ENCODE measurements at regions not wholly inside any gene's neighbourhood (a gene's known extent, or its start where the extent isn't known, plus 50 kb on each side); places are given as distances from the start of the nearest gene placed in this dataset.

DNA sequence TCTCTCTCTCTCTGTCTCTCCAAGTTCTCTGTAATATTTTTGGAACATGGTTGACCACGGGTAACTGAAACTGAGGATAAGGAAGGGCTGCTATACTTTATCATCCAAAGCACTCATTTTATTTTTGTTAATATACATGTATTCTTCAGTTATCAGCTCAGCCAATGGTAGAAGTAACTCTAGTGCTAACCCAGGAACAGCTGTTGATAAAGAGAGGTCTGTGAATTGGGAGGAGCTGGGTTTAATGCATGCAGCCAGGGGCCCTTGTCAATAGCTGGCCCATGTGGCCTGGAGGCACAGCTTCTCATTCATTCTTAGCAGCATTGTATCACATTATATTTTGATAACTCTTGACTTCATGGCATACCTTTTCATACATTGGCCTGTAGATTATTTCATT lies 401.6 kb downstream of the EPHA4 start:
- Histone ChIP-seq H3K27ac (no peak overlapping the region), H3K9me3 (no peaks in the 10 kb centered on the region), H3K36me3 (no peaks in the 10 kb centered on the region), H3K4me3 (no peak overlapping the region), H3K4me1 (peaks cover 0 to 8% (median 0%) of the 10 kb centered on the region in 4 donors), H3K27me3 (no peaks in the 10 kb centered on the region)
- DNase-seq (ENCODE audit: low spot score in 2 of 2) = no peak
- WGBS, 2 donors = 85 to 92% methylated on average over 1 of the region's 1 CpG
- TF ChIP-seq, protein P1, sequence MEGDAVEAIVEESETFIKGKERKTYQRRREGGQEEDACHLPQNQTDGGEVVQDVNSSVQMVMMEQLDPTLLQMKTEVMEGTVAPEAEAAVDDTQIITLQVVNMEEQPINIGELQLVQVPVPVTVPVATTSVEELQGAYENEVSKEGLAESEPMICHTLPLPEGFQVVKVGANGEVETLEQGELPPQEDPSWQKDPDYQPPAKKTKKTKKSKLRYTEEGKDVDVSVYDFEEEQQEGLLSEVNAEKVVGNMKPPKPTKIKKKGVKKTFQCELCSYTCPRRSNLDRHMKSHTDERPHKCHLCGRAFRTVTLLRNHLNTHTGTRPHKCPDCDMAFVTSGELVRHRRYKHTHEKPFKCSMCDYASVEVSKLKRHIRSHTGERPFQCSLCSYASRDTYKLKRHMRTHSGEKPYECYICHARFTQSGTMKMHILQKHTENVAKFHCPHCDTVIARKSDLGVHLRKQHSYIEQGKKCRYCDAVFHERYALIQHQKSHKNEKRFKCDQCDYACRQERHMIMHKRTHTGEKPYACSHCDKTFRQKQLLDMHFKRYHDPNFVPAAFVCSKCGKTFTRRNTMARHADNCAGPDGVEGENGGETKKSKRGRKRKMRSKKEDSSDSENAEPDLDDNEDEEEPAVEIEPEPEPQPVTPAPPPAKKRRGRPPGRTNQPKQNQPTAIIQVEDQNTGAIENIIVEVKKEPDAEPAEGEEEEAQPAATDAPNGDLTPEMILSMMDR (IDR thresholded peaks at IDR 0.05) = no peak
- TF ChIP-seq POLR2A (IDR thresholded peaks at IDR 0.05) = no peak
- no peak for TF ChIP-seq EP300 (IDR thresholded peaks at IDR 0.05)

DNA sequence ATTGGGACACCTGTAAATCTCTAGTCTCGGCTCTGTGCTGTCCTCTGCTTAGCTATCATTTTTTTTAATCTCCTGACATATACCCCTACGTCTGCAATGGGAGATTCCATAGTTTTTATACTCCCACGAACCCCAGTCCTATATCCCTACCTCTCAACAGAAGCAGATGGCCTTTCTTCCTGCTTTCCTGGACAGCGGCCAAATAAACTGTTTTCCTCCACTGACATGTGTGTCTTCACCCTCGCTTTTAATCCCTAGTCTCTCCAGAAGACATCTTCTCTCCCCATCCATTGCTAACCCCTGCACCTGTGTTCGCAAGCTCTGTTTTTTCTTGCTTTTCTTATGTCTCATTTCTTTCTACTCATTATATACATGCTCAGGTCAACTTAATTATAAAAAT lies 395.4 kb downstream of the EPHA4 start:
- DNase-seq (ENCODE audit: low spot score in 2 of 2) = no peak
- TF ChIP-seq, protein P1 (IDR thresholded peaks at IDR 0.05) = no peak
- TF ChIP-seq EP300 (IDR thresholded peaks at IDR 0.05) = no peak
- no peak for TF ChIP-seq POLR2A (IDR thresholded peaks at IDR 0.05)
- 67 to 70% methylated on average over 6 of the region's 6 CpGs for WGBS, 2 donors
- H3K4me3 ChIP-seq = no peak overlapping the region
- H3K27me3 ChIP-seq = no peaks in the 10 kb centered on the region
- no peaks in the 10 kb centered on the region for H3K4me1 ChIP-seq
- H3K27ac ChIP-seq = no peak overlapping the region
- no peaks in the 10 kb centered on the region for H3K36me3 ChIP-seq
- peaks cover 0 to 4% (median 0%) of the 10 kb centered on the region in 4 donors for H3K9me3 ChIP-seq

DNA sequence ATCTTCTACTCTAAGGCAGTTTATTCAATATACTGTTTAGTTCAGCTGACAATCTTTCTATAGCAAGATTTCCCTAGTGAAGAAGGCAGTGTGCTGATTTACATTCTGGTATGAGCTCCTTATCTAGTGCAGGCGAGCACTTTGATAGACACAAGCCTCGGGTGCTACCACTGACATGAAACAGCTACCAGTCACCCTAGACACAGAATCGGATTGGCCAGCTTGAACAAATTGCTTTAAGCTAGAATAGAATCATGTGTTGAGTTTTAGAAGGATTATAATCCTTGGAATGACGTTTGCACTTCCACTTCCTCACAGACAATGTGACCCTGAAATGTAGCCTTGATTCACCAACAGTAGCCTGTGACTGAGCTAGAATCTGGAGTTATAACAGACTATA lies 394.0 kb downstream of the EPHA4 start:
- H3K27me3 ChIP-seq = no peaks in the 10 kb centered on the region
- no peak for TF ChIP-seq EP300 (IDR thresholded peaks at IDR 0.05)
- 61 to 75% methylated on average over 4 of the region's 4 CpGs for WGBS, 2 donors

DNA sequence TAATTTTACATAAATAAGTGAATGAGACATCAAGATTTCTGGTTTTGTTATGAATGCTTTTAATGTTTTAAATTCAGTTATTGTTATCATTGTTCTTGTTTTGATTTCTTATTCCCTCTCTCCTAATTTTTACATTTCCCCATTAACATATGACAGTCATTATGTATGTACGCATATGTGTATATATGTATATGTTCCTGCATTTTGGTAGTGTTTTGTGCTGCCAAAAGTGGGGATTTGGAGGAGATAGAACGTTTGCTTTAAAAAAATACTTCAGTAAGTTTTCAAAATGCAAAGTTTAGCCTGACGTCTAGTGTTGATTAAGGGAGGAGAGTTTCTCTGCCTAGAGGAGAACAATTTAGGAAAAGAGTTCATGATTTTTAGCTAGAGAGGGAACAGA lies 385.2 kb downstream of the EPHA4 start:
- Histone ChIP-seq H3K27me3 (no peaks in the 10 kb centered on the region), H3K4me3 (no peak overlapping the region), H3K9me3 (no peaks in the 10 kb centered on the region), H3K27ac (no peak overlapping the region), H3K36me3 (no peaks in the 10 kb centered on the region), H3K4me1 (no peaks in the 10 kb centered on the region)
- DNase-seq (ENCODE audit: low spot score in 2 of 2) = no peak
- WGBS, 2 donors = 70 to 72% methylated on average over 3 of the region's 3 CpGs
- TF ChIP-seq, protein P1 (IDR thresholded peaks at IDR 0.05) = no peak
- TF ChIP-seq POLR2A (IDR thresholded peaks at IDR 0.05) = no peak
- TF ChIP-seq EP300 (IDR thresholded peaks at IDR 0.05) = no peak

More for the DNA sequence above, 394.0 kb downstream of the EPHA4 start:
- H3K36me3 ChIP-seq = no peaks in the 10 kb centered on the region
- H3K4me1 ChIP-seq = no peaks in the 10 kb centered on the region
- peaks cover 0 to 4% (median 0%) of the 10 kb centered on the region in 4 donors for H3K9me3 ChIP-seq
- no peak overlapping the region for H3K4me3 ChIP-seq
- no peak for DNase-seq (ENCODE audit: low spot score in 2 of 2)
- no peak overlapping the region for H3K27ac ChIP-seq

DNA sequence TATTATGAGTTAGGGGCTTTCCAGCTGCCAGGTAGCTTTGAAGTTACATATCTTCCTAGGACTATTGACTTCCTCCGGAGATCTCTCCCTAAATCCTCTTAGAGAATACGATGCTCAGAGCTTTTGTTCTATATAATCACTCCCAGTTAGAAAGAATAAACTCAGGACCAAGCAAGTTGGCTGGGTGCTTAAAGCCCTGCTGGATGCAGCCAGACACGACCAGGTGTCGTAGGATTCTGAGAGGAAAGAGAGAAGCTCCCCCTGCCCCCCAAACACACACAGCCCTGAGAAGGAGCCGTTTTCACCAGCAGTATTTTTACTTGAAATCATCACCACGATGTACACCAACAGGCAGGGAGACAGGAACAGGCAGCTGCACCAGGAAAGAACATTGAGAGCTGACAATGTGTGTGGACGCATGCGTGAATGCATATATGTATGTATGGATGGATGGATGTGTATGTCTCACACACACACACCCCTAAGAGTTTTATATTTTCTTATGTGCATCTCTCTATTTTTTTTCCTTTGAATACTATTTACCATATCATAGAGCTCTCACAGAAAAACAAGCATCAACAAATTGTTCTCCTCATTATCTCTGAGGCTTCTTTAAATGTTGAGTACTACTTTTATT lies 382.6 kb downstream of the EPHA4 start:
- no peaks in the 10 kb centered on the region for H3K4me1 ChIP-seq
- H3K9me3 ChIP-seq = no peaks in the 10 kb centered on the region
- H3K27me3 ChIP-seq = no peaks in the 10 kb centered on the region
- no peak overlapping the region for H3K27ac ChIP-seq
- 43 to 51% methylated on average over 8 of the region's 8 CpGs for whole genome bisulfite sequencing, 2 donors
- DNase-seq (ENCODE audit: low spot score in 2 of 2) = no peak
- TF ChIP-seq EP300 (IDR thresholded peaks at IDR 0.05) (no peak), POLR2A (IDR thresholded peaks at IDR 0.05) (no peak)
- TF ChIP-seq, protein P1 (IDR thresholded peaks at IDR 0.05) = no peak
- H3K36me3 ChIP-seq = no peaks in the 10 kb centered on the region
- H3K4me3 ChIP-seq = no peak overlapping the region
